ENCODE measurements at regions not wholly inside any gene's neighbourhood (a gene's known extent, or its start where the extent isn't known, plus 50 kb on each side); places are given as distances from the start of the nearest gene placed in this dataset.
"Not testable (repeated sequence)": the region's sequence is repeated elsewhere in the genome, so short reads cannot be mapped to it uniquely, and the experiment has no call there.

- H3K27ac ChIP-seq, result no peak overlapping the region
- no peaks in the 10 kb centered on the region for H3K9me3 ChIP-seq
- no peak for TF ChIP-seq CTCF (IDR thresholded peaks at IDR 0.05)
- ATAC-seq (no peak), DNase-seq (no peak)
- H3K27me3 ChIP-seq (ENCODE audit: low read depth), result no peaks in the 10 kb centered on the region
- peaks cover 10% of the 10 kb centered on the region for H3K4me1 ChIP-seq
- no peaks in the 10 kb centered on the region for H3K36me3 ChIP-seq
- intact Hi-C loops (cut with DNase I), result no loop called here
- no peak overlapping the region for H3K4me3 ChIP-seq
Measured at GRCh38 chr1:60920561-60920960, 161.8 kb upstream of the NFIA start.

- DNase-seq, result no peak
- no peak for TF ChIP-seq CTCF (IDR thresholded peaks at IDR 0.05)
Measured at GRCh38 chr1:60918867-60919266, 163.5 kb upstream of the NFIA start.

GRCh38 chr1:60916906-60917305 is 165.5 kb upstream of the NFIA start:
- intact Hi-C loops (cut with DNase I), result no loop called here
- H3K27ac ChIP-seq, result no peak overlapping the region
- no peak for DNase-seq
- H3K4me1 ChIP-seq, result no peaks in the 10 kb centered on the region
- TF ChIP-seq CTCF (IDR thresholded peaks at IDR 0.05), result no peak
- no peak for ATAC-seq
- no peak overlapping the region for H3K4me3 ChIP-seq
- H3K27me3 ChIP-seq (ENCODE audit: low read depth), result no peaks in the 10 kb centered on the region
- H3K36me3 ChIP-seq, result no peaks in the 10 kb centered on the region
- H3K9me3 ChIP-seq, result no peaks in the 10 kb centered on the region

More at GRCh38 chr1:60918867-60919266, 163.5 kb upstream of the NFIA start:
- Histone ChIP-seq H3K27me3 (ENCODE audit: low read depth) (no peaks in the 10 kb centered on the region), H3K9me3 (no peaks in the 10 kb centered on the region), H3K4me3 (no peak overlapping the region), H3K36me3 (no peaks in the 10 kb centered on the region), H3K27ac (no peak overlapping the region), H3K4me1 (peaks cover 9% of the 10 kb centered on the region)
- no peak for ATAC-seq
- intact Hi-C loops (cut with DNase I), result no loop called here

- TF ChIP-seq CTCF (IDR thresholded peaks at IDR 0.05), result no peak
- ATAC-seq, result no peak
- no peaks in the 10 kb centered on the region for H3K4me1 ChIP-seq
- no peaks in the 10 kb centered on the region for H3K9me3 ChIP-seq
- H3K27me3 ChIP-seq (ENCODE audit: low read depth), result no peaks in the 10 kb centered on the region
- intact Hi-C loops (cut with DNase I), result no loop called here
- DNase-seq, result no peak
- no peaks in the 10 kb centered on the region for H3K36me3 ChIP-seq
- H3K4me3 ChIP-seq, result no peak overlapping the region
- no peak overlapping the region for H3K27ac ChIP-seq
Measured at GRCh38 chr1:60916199-60916598, 166.2 kb upstream of the NFIA start.

- Histone ChIP-seq H3K36me3 (no peaks in the 10 kb centered on the region), H3K4me3 (no peak overlapping the region), H3K27ac (no peak overlapping the region), H3K9me3 (no peaks in the 10 kb centered on the region), H3K4me1 (no peaks in the 10 kb centered on the region), H3K27me3 (ENCODE audit: low read depth) (no peaks in the 10 kb centered on the region)
- intact Hi-C loops (cut with DNase I), result no loop called here
- DNase-seq, result no peak
- TF ChIP-seq CTCF (IDR thresholded peaks at IDR 0.05), result no peak
- ATAC-seq, result no peak
Measured at GRCh38 chr1:60915441-60915840, 166.9 kb upstream of the NFIA start.

- intact Hi-C loops (cut with DNase I), result no loop called here
- DNase-seq (no peak), ATAC-seq (no peak)
- no peaks in the 10 kb centered on the region for H3K36me3 ChIP-seq
- no peak for TF ChIP-seq CTCF (IDR thresholded peaks at IDR 0.05)
- H3K27me3 ChIP-seq (ENCODE audit: low read depth), result no peaks in the 10 kb centered on the region
- H3K4me1 ChIP-seq, result no peaks in the 10 kb centered on the region
- H3K4me3 ChIP-seq, result no peak overlapping the region
- H3K9me3 ChIP-seq, result no peaks in the 10 kb centered on the region
- H3K27ac ChIP-seq, result no peak overlapping the region
Measured at GRCh38 chr1:60914982-60915381, 167.4 kb upstream of the NFIA start.

GRCh38 chr1:60913708-60914107 is 168.7 kb upstream of the NFIA start:
- intact Hi-C loops (cut with DNase I); H3K9me3 ChIP-seq; ATAC-seq; H3K27ac ChIP-seq; H3K4me1 ChIP-seq; H3K4me3 ChIP-seq; DNase-seq; H3K36me3 ChIP-seq; H3K27me3 ChIP-seq (ENCODE audit: low read depth): not testable (repeated sequence)
